ENCODE measurements at regions not wholly inside any gene's neighbourhood (a gene's known extent, or its start where the extent isn't known, plus 50 kb on each side); places are given as distances from the start of the nearest gene placed in this dataset.

DNA sequence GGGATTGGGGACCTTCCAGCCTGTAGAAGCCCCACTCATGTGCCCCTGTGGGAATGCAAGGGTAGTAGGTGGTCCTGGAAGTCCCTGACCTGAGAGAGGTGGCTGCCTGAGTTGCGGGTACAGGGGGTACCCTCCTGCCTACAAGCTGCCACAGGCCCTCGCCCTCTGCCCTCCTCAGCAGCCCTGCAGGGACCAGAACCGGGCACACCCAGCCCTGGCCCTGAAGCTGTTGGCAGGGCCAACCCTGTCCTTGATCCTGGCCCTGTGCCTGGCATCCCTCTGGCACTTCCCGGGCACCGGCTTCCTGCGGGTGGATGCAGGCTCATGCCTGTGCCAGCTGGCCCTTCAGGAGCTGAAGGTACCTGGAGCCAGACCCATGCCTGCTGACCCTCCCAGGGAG is 54.9 kb upstream of the ELN start:
- TF ChIP-seq, protein P1, sequence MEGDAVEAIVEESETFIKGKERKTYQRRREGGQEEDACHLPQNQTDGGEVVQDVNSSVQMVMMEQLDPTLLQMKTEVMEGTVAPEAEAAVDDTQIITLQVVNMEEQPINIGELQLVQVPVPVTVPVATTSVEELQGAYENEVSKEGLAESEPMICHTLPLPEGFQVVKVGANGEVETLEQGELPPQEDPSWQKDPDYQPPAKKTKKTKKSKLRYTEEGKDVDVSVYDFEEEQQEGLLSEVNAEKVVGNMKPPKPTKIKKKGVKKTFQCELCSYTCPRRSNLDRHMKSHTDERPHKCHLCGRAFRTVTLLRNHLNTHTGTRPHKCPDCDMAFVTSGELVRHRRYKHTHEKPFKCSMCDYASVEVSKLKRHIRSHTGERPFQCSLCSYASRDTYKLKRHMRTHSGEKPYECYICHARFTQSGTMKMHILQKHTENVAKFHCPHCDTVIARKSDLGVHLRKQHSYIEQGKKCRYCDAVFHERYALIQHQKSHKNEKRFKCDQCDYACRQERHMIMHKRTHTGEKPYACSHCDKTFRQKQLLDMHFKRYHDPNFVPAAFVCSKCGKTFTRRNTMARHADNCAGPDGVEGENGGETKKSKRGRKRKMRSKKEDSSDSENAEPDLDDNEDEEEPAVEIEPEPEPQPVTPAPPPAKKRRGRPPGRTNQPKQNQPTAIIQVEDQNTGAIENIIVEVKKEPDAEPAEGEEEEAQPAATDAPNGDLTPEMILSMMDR (IDR thresholded peaks at IDR 0.05), result no peak
- TF ChIP-seq ZFX (IDR thresholded peaks at IDR 0.05; ENCODE audit: borderline replicate concordance), result no peak

Measured in 22Rv1 (cell line).